H1 (cell line): ENCODE measurements at regions not wholly inside any gene's neighbourhood (a gene's known extent, or its start where the extent isn't known, plus 50 kb on each side); places are given as distances from the start of the nearest gene placed in this dataset.

Experiments
- CTCF ChIP-seq, 3 experiments: IDR thresholded peaks; 1 replicate in 2 of 3; 2 replicates in 1 of 3; pipeline versions ENCODE4 v1.5.1 to v1.6.1; 2011; ENCODE audit warnings: low read length in 3 of 3, mild to moderate bottlenecking in 3 of 3, inconsistent platforms in 2 of 3, low read depth in 1 of 3, moderate library complexity in 1 of 3; ENCODE audit not compliant: insufficient read depth in 1 of 3; ENCODE audit errors: control extremely low read depth in 1 of 3
- EZH2 ChIP-seq: fragments of 200-600 bp; sonication (generic); IDR thresholded peaks from 2 replicates; pipeline ENCODE4 v1.7.1; 2012; ENCODE audit warnings: low read depth, mild to moderate bottlenecking, moderate library complexity, low read length, inconsistent platforms; ENCODE audit not compliant: severe bottlenecking
- FOSL1 ChIP-seq: IDR thresholded peaks from 2 replicates; pipeline ENCODE4 v1.6.1; 2011; ENCODE audit warnings: mild to moderate bottlenecking, low read depth, low read length, moderate library complexity; ENCODE audit not compliant: insufficient read depth
- GABPA ChIP-seq: IDR thresholded peaks from 2 replicates; pipeline ENCODE4 v1.6.1; 2011; ENCODE audit warnings: mild to moderate bottlenecking, low read length, moderate library complexity, borderline replicate concordance; ENCODE audit not compliant: insufficient read depth
- RFX5 ChIP-seq: IDR thresholded peaks from 2 replicates; pipeline ENCODE4 v1.6.1; 2011; ENCODE audit warnings: low read depth, low read length, improper control_type of control experiment, borderline replicate concordance
- SIX5 ChIP-seq: IDR thresholded peaks from 2 replicates; pipeline ENCODE4 v1.6.1; 2011; ENCODE audit warnings: mild to moderate bottlenecking, low read depth, low read length
- SP2 ChIP-seq: IDR thresholded peaks from 2 replicates; pipeline ENCODE4 v1.6.1; 2012; ENCODE audit warnings: mild to moderate bottlenecking, low read length, inconsistent platforms
- SP4 ChIP-seq: IDR thresholded peaks from 2 replicates; pipeline ENCODE4 v1.6.1; 2012; ENCODE audit warnings: low read length, inconsistent platforms
- TCF12 ChIP-seq: IDR thresholded peaks from 2 replicates; pipeline ENCODE4 v1.6.1; 2011; ENCODE audit warnings: low read depth, mild to moderate bottlenecking, low read length
- TEAD4 ChIP-seq: IDR thresholded peaks from 2 replicates; pipeline ENCODE4 v1.6.1; 2012; ENCODE audit warnings: low read depth, low read length, inconsistent platforms, mixed read lengths

DNA sequence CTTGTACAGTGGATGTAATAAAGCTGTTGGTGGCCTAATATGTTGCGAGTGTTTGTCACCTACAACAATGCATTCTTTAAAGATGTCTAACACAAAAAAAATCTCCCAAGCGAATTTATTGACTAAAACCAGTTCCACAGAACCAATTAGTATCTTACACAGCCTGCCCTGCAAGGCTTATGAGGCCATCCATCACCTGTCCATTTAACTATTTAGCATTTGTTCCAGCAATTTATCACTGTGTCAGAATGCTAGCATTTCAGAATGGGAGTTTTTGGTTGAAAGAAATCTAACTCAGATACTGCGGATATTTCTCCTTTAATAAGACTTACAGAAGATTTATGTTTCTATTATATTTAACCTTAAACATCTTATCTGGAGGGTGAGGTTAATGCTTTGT is 831.1 kb upstream of the PRMT6 start:
- TF ChIP-seq CTCF (IDR thresholded peaks at IDR 0.05; ENCODE audit: control extremely low read depth in 1 of 3, insufficient read depth in 1 of 3, low read depth in 1 of 3, low read length in 3 of 3) (no peak), EZH2 (no peak), FOSL1 (no peak), RFX5 (no peak), SIX5 (no peak), SP2 (no peak), TCF12 (no peak), SP4 (no peak), TEAD4 (no peak), GABPA (no peak)
